Kidney (tissue), 13 donors: ENCODE measurements at regions not wholly inside any gene's neighbourhood (a gene's known extent, or its start where the extent isn't known, plus 50 kb on each side); places are given as distances from the start of the nearest gene placed in this dataset.

Experiments
- DNase-seq, 5 donors: peaks; one replicate each; pipeline ENCODE4 v3.0.0-alpha.2; 2013 to 2020
- FAIRE-seq: peaks from 2 replicates; lab custom pipeline; 2012; peaks lifted over from hg19 to GRCh38; lab: Jason Lieb, UNC
- H3K27ac ChIP-seq, 2 donors: one replicate each; pipeline ENCODE4 v1.7.0; 2013; ENCODE audit warnings: low read depth in 2 of 2, low read length in 2 of 2, inconsistent platforms in 1 of 2
- H3K27me3 ChIP-seq: one replicate; pipeline ENCODE4 v1.7.1; 2013; ENCODE audit warnings: low read length, inconsistent platforms; ENCODE audit not compliant: control insufficient read depth, insufficient read depth
- H3K36me3 ChIP-seq, 3 donors: one replicate each; pipeline versions ENCODE4 v1.7.0 to v1.7.1; 2013; ENCODE audit warnings: low read length in 3 of 3, control low read depth in 1 of 3, inconsistent platforms in 1 of 3; ENCODE audit not compliant: insufficient read depth in 3 of 3, control insufficient read depth in 2 of 3
- H3K4me1 ChIP-seq, 3 donors: one replicate each; pipeline versions ENCODE4 v1.7.0 to v1.7.1; 2013; ENCODE audit warnings: low read length in 3 of 3, inconsistent platforms in 1 of 3, low read depth in 1 of 3; ENCODE audit not compliant: control insufficient read depth in 2 of 3, insufficient read depth in 2 of 3
- H3K4me3 ChIP-seq, 3 donors: one replicate each; pipeline versions ENCODE4 v1.7.0 to v1.8.1; 2013; ENCODE audit warnings: low read length in 3 of 3, control low read depth in 1 of 3, inconsistent platforms in 1 of 3
- H3K9ac ChIP-seq, 3 donors: one replicate each; pipeline versions ENCODE4 v1.7.0 to v1.7.1; 2013; ENCODE audit warnings: low read length in 3 of 3, control low read depth in 1 of 3, inconsistent platforms in 1 of 3
- H3K9me3 ChIP-seq, 3 donors: one replicate each; pipeline versions ENCODE4 v1.7.0 to v1.7.1; 2013; ENCODE audit warnings: low read length in 3 of 3, control low read depth in 1 of 3, inconsistent platforms in 1 of 3; ENCODE audit not compliant: control insufficient read depth in 2 of 3, insufficient read depth in 1 of 3
- CTCF ChIP-seq: IDR thresholded peaks from 3 replicates; pipeline ENCODE4 v1.5.1; 2012; ENCODE audit warnings: mild to moderate bottlenecking, moderate library complexity, borderline replicate concordance; ENCODE audit not compliant: insufficient read depth; ENCODE audit errors: extremely low read depth
- intact Hi-C: fragments of 100-400 bp; cut with DNase I; formaldehyde crosslinking; loops from one replicate; pipeline ENCODE4 v1.11.1; 2022
- donor health status: control.
- donor health status: control.
- donor health status: control.
- donor health status: control.
- donor health status: control.
- donor health status: DM: yes; HTN: yes; CAD: no.
- donor health status: Normal renal cell carcinoma (clear cell type).

- Histone ChIP-seq H3K9me3 (no peaks in the 10 kb centered on the region), H3K27ac (no peak overlapping the region), H3K4me1 (no peaks in the 10 kb centered on the region), H3K36me3 (no peaks in the 10 kb centered on the region), H3K27me3 (no peaks in the 10 kb centered on the region), H3K9ac (no peak overlapping the region), H3K4me3 (no peak overlapping the region)
- intact Hi-C loops = no loop called here
- no peak for FAIRE-seq
- DNase-seq = no peak
- TF ChIP-seq CTCF = no peak
Observed at GRCh38 chr17:6204203-6204722, 134.1 kb downstream of the WSCD1 start.

DNA sequence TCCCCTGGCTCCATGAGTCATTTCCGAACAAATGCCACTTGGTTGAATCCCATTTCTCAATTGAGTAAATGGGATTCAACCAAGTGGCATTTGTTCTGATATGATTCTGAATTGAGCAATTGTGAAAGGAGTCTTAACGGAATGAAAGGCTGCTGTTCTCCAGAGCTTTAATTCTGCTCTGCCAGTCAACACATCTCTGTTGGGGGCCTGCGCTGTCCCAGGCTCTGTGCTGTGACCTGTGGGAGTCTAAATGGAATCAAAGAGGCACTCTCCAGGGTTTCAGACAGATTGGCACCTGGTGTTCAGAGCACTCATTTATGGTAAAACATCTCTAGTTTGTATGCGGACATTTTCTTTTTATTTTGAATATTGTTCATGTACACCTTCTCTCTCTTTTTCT, 126.2 kb downstream of the WSCD1 start:
- H3K4me3 ChIP-seq = no peak overlapping the region
- H3K27me3 ChIP-seq = no peaks in the 10 kb centered on the region
- intact Hi-C loops = no loop called here
- H3K9me3 ChIP-seq = no peaks in the 10 kb centered on the region
- no peak overlapping the region for H3K27ac ChIP-seq
- H3K9ac ChIP-seq = no peak overlapping the region
- FAIRE-seq (no peak), DNase-seq (no peak)
- no peaks in the 10 kb centered on the region for H3K4me1 ChIP-seq
- no peak for TF ChIP-seq CTCF
- no peaks in the 10 kb centered on the region for H3K36me3 ChIP-seq

GRCh38 chr17:6195123-6195522, 124.9 kb downstream of the WSCD1 start:
- no peak overlapping the region for H3K4me3 ChIP-seq
- intact Hi-C loops = no loop called here
- no peaks in the 10 kb centered on the region for H3K36me3 ChIP-seq
- TF ChIP-seq CTCF = no peak
- FAIRE-seq (no peak), DNase-seq (no peak)
- H3K9me3 ChIP-seq = no peaks in the 10 kb centered on the region
- no peak overlapping the region for H3K9ac ChIP-seq
- H3K27ac ChIP-seq = no peak overlapping the region
- H3K27me3 ChIP-seq = no peaks in the 10 kb centered on the region
- no peaks in the 10 kb centered on the region for H3K4me1 ChIP-seq
